ENCODE measurements at regions not wholly inside any gene's neighbourhood (a gene's known extent, or its start where the extent isn't known, plus 50 kb on each side); places are given as distances from the start of the nearest gene placed in this dataset.

- no peak for TF ChIP-seq CTCF (conservative IDR thresholded peaks at IDR 0.05)
- Histone ChIP-seq H3K9ac (ENCODE audit: extremely low read depth, low read length, poor library complexity, severe bottlenecking) (no peak overlapping the region), H3K36me3 (ENCODE audit: control insufficient read depth, insufficient read depth, low read length) (no peaks in the 10 kb centered on the region), H3K4me1 (ENCODE audit: control insufficient read depth, insufficient read depth, low read length) (no peaks in the 10 kb centered on the region), H3K27me3 (ENCODE audit: control insufficient read depth, insufficient read depth, low read length, poor library complexity, severe bottlenecking) (no peaks in the 10 kb centered on the region), H3K9me3 (ENCODE audit: control insufficient read depth, low read length) (no peaks in the 10 kb centered on the region), H3K4me3 (ENCODE audit: low read length) (no peak overlapping the region), H3K27ac (ENCODE audit: low read depth, low read length) (no peak overlapping the region)
- Mint-ChIP-seq H3K36me3 (ENCODE audit: low read depth) (no peaks in the 10 kb centered on the region), H3K4me1 (no peaks in the 10 kb centered on the region), H3K27me3 (ENCODE audit: insufficient read depth) (no peaks in the 10 kb centered on the region), H3K4me3 (no peak overlapping the region), H3K27ac (no peak overlapping the region), H3K9me3 (no peaks in the 10 kb centered on the region)
- 90% methylated on average over 2 to 3 of the region's 3 CpGs for WGBS, 2 experiments (ENCODE audit: insufficient coverage in 1 of 2, insufficient read length in 1 of 2)
- no peak for DNase-seq
Observed at GRCh38 chr4:112015960-112016359, 129.3 kb upstream of the FAM241A start.

- H3K4me3 Mint-ChIP-seq = no peak overlapping the region
- 50 to 72% methylated on average over 2 of the region's 2 CpGs for WGBS, 2 experiments (ENCODE audit: insufficient coverage in 1 of 2, insufficient read length in 1 of 2)
- H3K9me3 Mint-ChIP-seq = peaks cover 6% of the 10 kb centered on the region
- Histone ChIP-seq H3K27ac (ENCODE audit: low read depth, low read length) (no peak overlapping the region), H3K9ac (ENCODE audit: extremely low read depth, low read length, poor library complexity, severe bottlenecking) (no peak overlapping the region), H3K4me1 (ENCODE audit: control insufficient read depth, insufficient read depth, low read length) (peaks cover 8% of the 10 kb centered on the region), H3K9me3 (ENCODE audit: control insufficient read depth, low read length) (peaks cover 5% of the 10 kb centered on the region), H3K4me3 (ENCODE audit: low read length) (no peak overlapping the region), H3K27me3 (ENCODE audit: control insufficient read depth, insufficient read depth, low read length, poor library complexity, severe bottlenecking) (no peaks in the 10 kb centered on the region), H3K36me3 (ENCODE audit: control insufficient read depth, insufficient read depth, low read length) (no peaks in the 10 kb centered on the region)
- no peak overlapping the region for H3K27ac Mint-ChIP-seq
- no peaks in the 10 kb centered on the region for H3K27me3 Mint-ChIP-seq (ENCODE audit: insufficient read depth)
- TF ChIP-seq CTCF (conservative IDR thresholded peaks at IDR 0.05) = no peak
- DNase-seq = no peak
- no peaks in the 10 kb centered on the region for H3K36me3 Mint-ChIP-seq (ENCODE audit: low read depth)
- H3K4me1 Mint-ChIP-seq = peaks cover 11% of the 10 kb centered on the region
Observed at GRCh38 chr4:112023402-112023950, 121.8 kb upstream of the FAM241A start.

GRCh38 chr4:112026058-112026457, 119.2 kb upstream of the FAM241A start:
- peaks cover 8% of the 10 kb centered on the region for H3K4me1 ChIP-seq (ENCODE audit: control insufficient read depth, insufficient read depth, low read length)
- WGBS, 2 experiments (ENCODE audit: insufficient coverage in 1 of 2, insufficient read length in 1 of 2) = 83 to 97% methylated on average over 1 of the region's 1 CpG
- Mint-ChIP-seq H3K4me1 (peaks cover 11% of the 10 kb centered on the region), H3K9me3 (peaks cover 6% of the 10 kb centered on the region), H3K36me3 (ENCODE audit: low read depth) (no peaks in the 10 kb centered on the region), H3K27ac (no peak overlapping the region), H3K4me3 (no peak overlapping the region), H3K27me3 (ENCODE audit: insufficient read depth) (no peaks in the 10 kb centered on the region)
- peaks cover 6% of the 10 kb centered on the region for H3K9me3 ChIP-seq (ENCODE audit: control insufficient read depth, low read length)
- no peaks in the 10 kb centered on the region for H3K36me3 ChIP-seq (ENCODE audit: control insufficient read depth, insufficient read depth, low read length)
- H3K4me3 ChIP-seq (ENCODE audit: low read length) = no peak overlapping the region
- no peak overlapping the region for H3K9ac ChIP-seq (ENCODE audit: extremely low read depth, low read length, poor library complexity, severe bottlenecking)
- no peak for TF ChIP-seq CTCF (conservative IDR thresholded peaks at IDR 0.05)
- H3K27ac ChIP-seq (ENCODE audit: low read depth, low read length) = no peak overlapping the region
- DNase-seq = no peak
- H3K27me3 ChIP-seq (ENCODE audit: control insufficient read depth, insufficient read depth, low read length, poor library complexity, severe bottlenecking) = no peaks in the 10 kb centered on the region
